AG09309 (cell line): ENCODE measurements at regions not wholly inside any gene's neighbourhood (a gene's known extent, or its start where the extent isn't known, plus 50 kb on each side); places are given as distances from the start of the nearest gene placed in this dataset.

Source experiments
- DNase-seq: peaks from one replicate; pipeline ENCODE4 v3.0.0-alpha.2; 2010; ENCODE audit warnings: low read depth
- H3K4me3 ChIP-seq: 2 replicates; pipeline ENCODE4 v1.5.1; 2011; ENCODE audit warnings: mild to moderate bottlenecking, low read depth, low read length, moderate library complexity; ENCODE audit not compliant: control insufficient read depth
- TF ChIP-seq, protein P1 (sequence below): IDR thresholded peaks from 2 replicates; pipeline ENCODE4 v1.5.1; 2011; ENCODE audit warnings: mild to moderate bottlenecking, low read depth, low read length, inconsistent platforms; ENCODE audit not compliant: insufficient read depth, control insufficient read depth; ENCODE audit errors: missing control alignments

DNA sequence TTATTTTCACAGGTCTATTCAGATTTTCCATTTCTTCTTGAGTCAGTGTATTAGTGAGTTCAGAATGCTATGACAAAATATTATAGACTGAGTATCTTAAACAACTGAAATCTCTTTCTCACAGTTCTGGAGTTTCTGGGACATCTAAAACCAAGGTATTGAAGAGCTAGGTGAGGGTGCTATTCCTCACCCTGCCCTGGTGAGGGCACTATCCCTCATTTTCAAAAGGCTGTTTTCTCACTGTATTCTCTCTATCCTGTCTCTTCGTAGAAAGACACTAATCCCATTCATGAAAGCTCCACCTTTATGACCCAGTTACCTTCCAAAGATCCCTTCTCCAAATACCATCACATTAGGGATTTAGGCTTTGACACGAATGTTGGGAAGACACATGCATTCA lies 1617.1 kb downstream of the PCDH9 start:
- H3K4me3 ChIP-seq: no peak overlapping the region
- TF ChIP-seq, protein P1, sequence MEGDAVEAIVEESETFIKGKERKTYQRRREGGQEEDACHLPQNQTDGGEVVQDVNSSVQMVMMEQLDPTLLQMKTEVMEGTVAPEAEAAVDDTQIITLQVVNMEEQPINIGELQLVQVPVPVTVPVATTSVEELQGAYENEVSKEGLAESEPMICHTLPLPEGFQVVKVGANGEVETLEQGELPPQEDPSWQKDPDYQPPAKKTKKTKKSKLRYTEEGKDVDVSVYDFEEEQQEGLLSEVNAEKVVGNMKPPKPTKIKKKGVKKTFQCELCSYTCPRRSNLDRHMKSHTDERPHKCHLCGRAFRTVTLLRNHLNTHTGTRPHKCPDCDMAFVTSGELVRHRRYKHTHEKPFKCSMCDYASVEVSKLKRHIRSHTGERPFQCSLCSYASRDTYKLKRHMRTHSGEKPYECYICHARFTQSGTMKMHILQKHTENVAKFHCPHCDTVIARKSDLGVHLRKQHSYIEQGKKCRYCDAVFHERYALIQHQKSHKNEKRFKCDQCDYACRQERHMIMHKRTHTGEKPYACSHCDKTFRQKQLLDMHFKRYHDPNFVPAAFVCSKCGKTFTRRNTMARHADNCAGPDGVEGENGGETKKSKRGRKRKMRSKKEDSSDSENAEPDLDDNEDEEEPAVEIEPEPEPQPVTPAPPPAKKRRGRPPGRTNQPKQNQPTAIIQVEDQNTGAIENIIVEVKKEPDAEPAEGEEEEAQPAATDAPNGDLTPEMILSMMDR: peak; percentile 4
- DNase-seq: no peak

DNA sequence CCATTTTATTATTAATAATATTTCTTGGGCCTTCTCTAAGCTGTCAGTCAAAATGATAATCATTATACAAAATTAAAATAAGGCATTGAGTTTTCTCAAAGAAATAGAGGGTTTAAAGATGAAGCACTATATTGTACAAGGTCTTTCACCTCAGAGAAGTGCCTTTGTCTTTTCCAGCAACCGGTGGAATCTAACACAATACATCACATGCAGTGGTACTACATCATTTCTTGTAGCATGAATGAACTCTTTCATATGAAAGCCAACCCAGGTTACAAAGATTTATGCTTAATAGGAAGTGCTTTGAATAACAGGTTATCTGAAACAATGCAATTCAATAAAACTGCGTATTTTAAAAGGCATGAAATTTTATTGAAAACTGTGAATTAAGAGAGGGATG lies 1620.8 kb downstream of the PCDH9 start:
- H3K4me3 ChIP-seq: no peak overlapping the region
- DNase-seq: no peak
- TF ChIP-seq, protein P1: no peak

DNA sequence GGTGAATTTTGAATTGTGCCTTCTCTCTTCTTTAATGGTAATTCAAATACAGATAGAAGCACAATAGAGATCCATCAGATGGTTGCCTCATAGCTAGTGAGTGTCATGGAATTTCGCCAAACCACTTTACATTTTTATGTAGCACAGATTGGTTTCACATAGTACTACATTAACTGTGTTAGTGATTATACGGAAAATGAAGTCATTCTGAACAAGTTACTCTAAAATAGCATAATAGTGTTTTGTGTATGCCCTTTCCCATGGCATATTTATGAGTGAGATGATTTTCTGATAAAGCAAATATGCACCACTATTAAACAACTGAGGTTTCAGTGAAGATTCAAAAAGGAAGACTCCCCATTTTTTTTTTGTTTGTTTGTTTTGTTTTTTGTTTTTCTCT lies 1623.5 kb downstream of the PCDH9 start:
- DNase-seq: no peak
- no peak overlapping the region for H3K4me3 ChIP-seq
- TF ChIP-seq, protein P1: no peak

DNA sequence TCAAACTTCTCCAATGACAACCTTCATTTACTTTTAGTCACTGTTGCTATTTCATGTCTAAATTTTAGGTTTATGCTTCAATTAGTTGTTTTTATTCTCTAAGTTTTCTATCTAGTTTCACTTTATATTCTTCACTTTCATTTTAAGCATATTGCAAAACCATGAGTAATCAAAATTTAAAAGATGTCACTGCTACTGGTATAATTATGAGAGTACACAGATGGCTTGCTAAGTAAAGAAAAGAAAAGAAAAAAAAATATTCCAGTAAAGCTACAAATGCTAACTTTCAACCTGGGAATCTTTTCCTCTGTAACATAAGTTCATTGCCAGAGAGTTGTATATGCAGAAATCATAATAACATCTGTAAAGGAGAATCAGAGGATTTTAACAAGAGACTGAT lies 1624.7 kb downstream of the PCDH9 start:
- no peak for DNase-seq
- TF ChIP-seq, protein P1: no peak
- H3K4me3 ChIP-seq: no peak overlapping the region

DNA sequence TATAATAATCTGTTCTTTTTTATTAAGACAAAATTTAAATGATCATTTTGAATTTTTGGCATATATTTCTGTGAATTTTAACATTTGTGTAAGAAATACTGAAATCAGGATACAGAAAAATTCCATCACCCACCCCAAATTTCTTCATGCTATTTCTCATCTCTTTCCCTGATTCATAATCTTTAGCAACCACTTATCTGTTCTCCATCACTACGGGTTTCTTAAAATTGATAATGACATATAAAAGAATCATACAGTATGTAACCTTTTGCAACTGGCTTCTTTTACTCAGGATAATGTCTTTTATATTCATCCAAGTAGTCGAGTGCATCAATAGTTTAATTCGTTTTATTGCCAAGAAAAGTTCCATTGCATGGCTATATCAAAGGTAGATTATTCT lies 1627.0 kb downstream of the PCDH9 start:
- TF ChIP-seq, protein P1: no peak
- no peak overlapping the region for H3K4me3 ChIP-seq
- no peak for DNase-seq

DNA sequence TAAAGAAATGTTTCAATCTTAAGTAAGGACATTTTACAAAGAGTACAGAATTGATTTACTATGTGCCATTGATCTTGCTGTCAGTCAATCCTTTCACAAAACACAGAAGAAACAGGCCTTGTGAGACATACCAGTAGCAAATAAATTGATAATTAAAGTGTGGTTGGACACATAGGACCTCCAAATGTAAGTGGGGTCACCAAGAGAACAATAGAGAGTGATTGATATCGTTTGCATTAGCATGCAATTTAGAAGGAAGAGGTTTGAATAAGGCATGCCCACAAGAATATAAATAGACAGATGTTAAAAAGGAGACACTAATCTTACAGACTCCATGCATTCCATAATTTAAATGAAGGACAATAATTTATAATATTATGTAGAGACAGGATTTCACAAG lies 1628.3 kb downstream of the PCDH9 start:
- no peak for DNase-seq
- no peak overlapping the region for H3K4me3 ChIP-seq
- TF ChIP-seq, protein P1: no peak

DNA sequence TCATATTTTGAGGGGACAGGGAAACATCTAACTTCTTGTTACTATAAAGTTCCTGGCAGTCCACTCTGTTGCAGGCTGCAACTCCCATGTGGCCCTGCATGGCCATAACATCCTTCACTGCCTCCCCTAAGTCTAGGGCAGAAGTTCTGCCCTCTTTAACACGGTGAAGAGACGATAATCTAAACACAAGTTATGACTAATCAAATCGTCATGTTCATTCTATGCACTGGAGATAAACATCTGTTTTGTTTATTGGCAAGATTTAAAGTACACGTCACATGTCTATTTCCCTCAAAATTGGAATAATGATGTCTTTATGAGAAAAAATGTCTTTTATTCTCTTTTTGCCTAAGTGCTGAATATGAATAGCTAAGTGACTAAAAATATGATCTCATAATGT lies 1629.4 kb downstream of the PCDH9 start:
- DNase-seq: no peak
- TF ChIP-seq, protein P1: no peak
- H3K4me3 ChIP-seq: no peak overlapping the region
